WERI-Rb-1 (cell line): ENCODE measurements at regions not wholly inside any gene's neighbourhood (a gene's known extent, or its start where the extent isn't known, plus 50 kb on each side); places are given as distances from the start of the nearest gene placed in this dataset.

ENCODE experiments used
- DNase-seq: peaks from one replicate; pipeline ENCODE4 v3.0.0-alpha.2; 2020
- H3K27ac ChIP-seq: fragments of 250-450 bp; sonication (Bioruptor Pico); 2 replicates; pipeline ENCODE4 v1.5.1; 2020; ENCODE audit warnings: mild to moderate bottlenecking, moderate library complexity
- H3K27me3 ChIP-seq: fragments of 250-450 bp; sonication (Bioruptor Pico); 2 replicates; pipeline ENCODE4 v1.5.1; 2021; ENCODE audit warnings: mild to moderate bottlenecking, low read depth, moderate library complexity; ENCODE audit not compliant: insufficient read depth, severe bottlenecking
- H3K36me3 ChIP-seq: fragments of 250-450 bp; sonication (Bioruptor Pico); 2 replicates; pipeline ENCODE4 v1.5.1; 2020; ENCODE audit warnings: mild to moderate bottlenecking, moderate library complexity
- H3K4me3 ChIP-seq: 2 replicates; pipeline ENCODE4 v1.5.1; 2011; ENCODE audit warnings: low read depth, mild to moderate bottlenecking, control low read depth, low read length
- H3K9me3 ChIP-seq: fragments of 250-450 bp; sonication (Bioruptor Pico); 2 replicates; pipeline ENCODE4 v1.5.1; 2021; ENCODE audit warnings: mild to moderate bottlenecking, moderate library complexity; ENCODE audit not compliant: severe bottlenecking
- CTCF ChIP-seq: IDR thresholded peaks from 2 replicates; pipeline ENCODE4 v1.5.1; 2011; ENCODE audit warnings: low read depth, mild to moderate bottlenecking, control low read depth, inconsistent platforms, low read length

DNA sequence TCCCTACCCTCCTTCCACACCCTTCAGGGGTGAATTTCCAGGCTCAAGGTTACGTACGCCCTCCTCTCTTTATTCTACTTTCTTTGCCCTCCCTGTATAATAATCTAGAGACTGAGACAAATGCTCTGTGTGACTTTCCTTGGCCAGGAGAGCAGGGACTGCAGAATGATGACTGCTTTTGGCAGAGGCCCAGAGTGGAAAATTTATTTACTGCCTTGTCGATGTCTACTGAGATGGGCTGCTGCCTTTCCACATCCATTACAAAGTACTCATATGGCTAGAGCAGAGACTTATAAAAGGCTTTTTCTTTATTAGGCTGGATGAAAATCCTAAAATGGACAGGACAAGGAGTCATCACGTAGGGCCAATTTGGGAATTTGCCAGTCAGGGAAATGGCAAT is 576.2 kb downstream of the TUSC7 start:
- TF ChIP-seq CTCF, result no peak
- DNase-seq, result no peak
- Histone ChIP-seq H3K27me3 (no peaks in the 10 kb centered on the region), H3K27ac (no peak overlapping the region), H3K36me3 (no peaks in the 10 kb centered on the region), H3K9me3 (no peaks in the 10 kb centered on the region), H3K4me3 (no peak overlapping the region)

- DNase-seq, result no peak
- H3K9me3 ChIP-seq, result no peaks in the 10 kb centered on the region
- TF ChIP-seq CTCF, result no peak
- no peaks in the 10 kb centered on the region for H3K36me3 ChIP-seq
- no peak overlapping the region for H3K27ac ChIP-seq
- no peaks in the 10 kb centered on the region for H3K27me3 ChIP-seq
- H3K4me3 ChIP-seq, result no peak overlapping the region
Observed at GRCh38 chr3:117286488-117286887, 576.9 kb downstream of the TUSC7 start.

GRCh38 chr3:117287602-117288001 is 578.0 kb downstream of the TUSC7 start:
- H3K36me3 ChIP-seq, result no peaks in the 10 kb centered on the region
- H3K27ac ChIP-seq, result no peak overlapping the region
- no peak for TF ChIP-seq CTCF
- H3K4me3 ChIP-seq, result no peak overlapping the region
- no peak for DNase-seq
- H3K27me3 ChIP-seq, result no peaks in the 10 kb centered on the region
- no peaks in the 10 kb centered on the region for H3K9me3 ChIP-seq

- H3K4me3 ChIP-seq, result no peak overlapping the region
- TF ChIP-seq CTCF, result no peak
- no peak for DNase-seq
- H3K36me3 ChIP-seq, result no peaks in the 10 kb centered on the region
- no peaks in the 10 kb centered on the region for H3K9me3 ChIP-seq
- H3K27me3 ChIP-seq, result no peaks in the 10 kb centered on the region
- H3K27ac ChIP-seq, result no peak overlapping the region
Observed at GRCh38 chr3:117291476-117291875, 581.9 kb downstream of the TUSC7 start.

- no peaks in the 10 kb centered on the region for H3K9me3 ChIP-seq
- TF ChIP-seq CTCF, result no peak
- H3K36me3 ChIP-seq, result no peaks in the 10 kb centered on the region
- DNase-seq, result no peak
- H3K27me3 ChIP-seq, result no peaks in the 10 kb centered on the region
- no peak overlapping the region for H3K27ac ChIP-seq
- H3K4me3 ChIP-seq, result no peak overlapping the region
Observed at GRCh38 chr3:117297065-117297464, 587.5 kb downstream of the TUSC7 start.

DNA sequence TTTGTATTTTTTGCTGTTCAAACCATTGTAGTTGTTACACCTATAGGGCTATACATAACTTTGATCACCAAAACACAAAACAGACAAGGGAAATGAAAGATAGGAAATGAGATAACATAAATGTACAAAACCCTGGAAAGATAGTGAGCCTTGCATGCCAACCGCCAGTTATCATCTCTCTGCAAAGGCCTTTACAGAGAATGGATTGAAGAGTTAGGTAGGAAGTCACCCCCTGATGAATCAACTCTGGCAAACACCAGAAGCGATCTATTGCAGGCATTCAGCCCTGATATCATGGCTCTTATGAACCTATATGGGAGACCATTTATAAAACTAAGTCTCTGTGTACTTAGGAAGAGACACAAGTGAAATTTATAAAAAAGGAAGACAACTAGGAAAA is 588.0 kb downstream of the TUSC7 start:
- no peak for TF ChIP-seq CTCF
- no peak for DNase-seq
- no peaks in the 10 kb centered on the region for H3K36me3 ChIP-seq
- H3K4me3 ChIP-seq, result no peak overlapping the region
- H3K27me3 ChIP-seq, result no peaks in the 10 kb centered on the region
- no peaks in the 10 kb centered on the region for H3K9me3 ChIP-seq
- no peak overlapping the region for H3K27ac ChIP-seq
